HCT116 (cell line): ENCODE measurements at regions not wholly inside any gene's neighbourhood (a gene's known extent, or its start where the extent isn't known, plus 50 kb on each side); places are given as distances from the start of the nearest gene placed in this dataset.

Source experiments
- CBX3 ChIP-seq: IDR thresholded peaks from 2 replicates; pipeline ENCODE4 v1.6.1; 2012; ENCODE audit warnings: low read depth
- EGR1 ChIP-seq: IDR thresholded peaks from 2 replicates; pipeline ENCODE4 v1.6.1; 2012; ENCODE audit warnings: low read depth
- JUND ChIP-seq: IDR thresholded peaks from 2 replicates; pipeline ENCODE4 v1.6.1; 2012
- POLR2A ChIP-seq: IDR thresholded peaks from 2 replicates; pipeline ENCODE4 v1.7.0; 2011; ENCODE audit warnings: borderline replicate concordance; ENCODE audit not compliant: insufficient read depth, insufficient read length; ENCODE audit errors: extremely low read depth
- SP1 ChIP-seq: IDR thresholded peaks from 2 replicates; pipeline ENCODE4 v1.6.1; 2012; ENCODE audit warnings: low read depth
- SRF ChIP-seq: IDR thresholded peaks from 2 replicates; pipeline ENCODE4 v1.6.1; 2012; ENCODE audit warnings: low read depth
- TCF7L2 ChIP-seq: IDR thresholded peaks from 2 replicates; pipeline ENCODE4 v1.7.0; 2011; ENCODE audit warnings: borderline replicate concordance, inconsistent platforms; ENCODE audit not compliant: insufficient read depth, insufficient read length; ENCODE audit errors: extremely low read depth
- YY1 ChIP-seq: IDR thresholded peaks from 2 replicates; pipeline ENCODE4 v1.6.1; 2011; ENCODE audit warnings: low read length, low read depth, moderate library complexity, mild to moderate bottlenecking; ENCODE audit not compliant: insufficient replicate concordance; ENCODE audit errors: extremely low read depth
- ZNF274 ChIP-seq: fragments of 200-500 bp; sonication (Bioruptor generic); IDR thresholded peaks from 2 replicates; pipeline ENCODE4 v1.6.1; 2014; ENCODE audit warnings: mild to moderate bottlenecking, low read depth, low read length, inconsistent platforms
- TF ChIP-seq, protein P1 (sequence below): IDR thresholded peaks from 2 replicates; pipeline ENCODE4 v1.6.1; 2012; ENCODE audit warnings: low read depth
- TF ChIP-seq, protein P2 (sequence below), 3 experiments: fragments of 200-600 bp in 1 of 3; sonication (generic) in 1 of 3; IDR thresholded peaks in 2 of 3; conservative IDR thresholded peaks in 1 of 3; 2 replicates each; pipeline ENCODE4 v1.5.1; 2012 to 2017; ENCODE audit warnings: low read depth in 2 of 3, low read length in 2 of 3, antibody characterized with exemption in 1 of 3, borderline replicate concordance in 1 of 3, control low read depth in 1 of 3, mild to moderate bottlenecking in 1 of 3, mixed read lengths in 1 of 3, mixed run types in 1 of 3, moderate library complexity in 1 of 3; ENCODE audit not compliant: insufficient read depth in 1 of 3
- TF ChIP-seq, protein P3 (sequence below): IDR thresholded peaks from 2 replicates; pipeline ENCODE4 v1.6.1; 2012
- TF ChIP-seq, protein P4 (sequence below): IDR thresholded peaks from 2 replicates; pipeline ENCODE4 v1.6.1; 2012

DNA sequence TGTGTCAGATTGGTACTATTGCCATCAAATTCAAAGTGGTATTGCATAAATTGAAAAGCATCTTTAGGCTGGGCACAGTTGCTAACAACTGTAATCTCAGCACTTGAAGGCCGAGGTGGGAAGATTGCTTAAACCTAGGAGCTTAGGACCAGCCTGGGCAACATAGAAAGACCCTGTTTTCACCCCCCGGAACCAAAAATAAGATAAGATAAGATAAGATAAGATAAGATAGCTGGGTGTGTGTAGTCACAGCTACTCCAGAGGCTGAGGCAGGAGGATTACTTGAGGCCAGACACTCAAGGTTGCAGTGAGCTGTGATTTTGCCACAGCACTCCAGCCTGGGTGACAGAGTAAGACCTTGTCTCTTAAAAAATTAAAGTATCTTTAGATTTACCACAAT is 297.9 kb upstream of the SEMA6A start:
- TF ChIP-seq, protein P1, sequence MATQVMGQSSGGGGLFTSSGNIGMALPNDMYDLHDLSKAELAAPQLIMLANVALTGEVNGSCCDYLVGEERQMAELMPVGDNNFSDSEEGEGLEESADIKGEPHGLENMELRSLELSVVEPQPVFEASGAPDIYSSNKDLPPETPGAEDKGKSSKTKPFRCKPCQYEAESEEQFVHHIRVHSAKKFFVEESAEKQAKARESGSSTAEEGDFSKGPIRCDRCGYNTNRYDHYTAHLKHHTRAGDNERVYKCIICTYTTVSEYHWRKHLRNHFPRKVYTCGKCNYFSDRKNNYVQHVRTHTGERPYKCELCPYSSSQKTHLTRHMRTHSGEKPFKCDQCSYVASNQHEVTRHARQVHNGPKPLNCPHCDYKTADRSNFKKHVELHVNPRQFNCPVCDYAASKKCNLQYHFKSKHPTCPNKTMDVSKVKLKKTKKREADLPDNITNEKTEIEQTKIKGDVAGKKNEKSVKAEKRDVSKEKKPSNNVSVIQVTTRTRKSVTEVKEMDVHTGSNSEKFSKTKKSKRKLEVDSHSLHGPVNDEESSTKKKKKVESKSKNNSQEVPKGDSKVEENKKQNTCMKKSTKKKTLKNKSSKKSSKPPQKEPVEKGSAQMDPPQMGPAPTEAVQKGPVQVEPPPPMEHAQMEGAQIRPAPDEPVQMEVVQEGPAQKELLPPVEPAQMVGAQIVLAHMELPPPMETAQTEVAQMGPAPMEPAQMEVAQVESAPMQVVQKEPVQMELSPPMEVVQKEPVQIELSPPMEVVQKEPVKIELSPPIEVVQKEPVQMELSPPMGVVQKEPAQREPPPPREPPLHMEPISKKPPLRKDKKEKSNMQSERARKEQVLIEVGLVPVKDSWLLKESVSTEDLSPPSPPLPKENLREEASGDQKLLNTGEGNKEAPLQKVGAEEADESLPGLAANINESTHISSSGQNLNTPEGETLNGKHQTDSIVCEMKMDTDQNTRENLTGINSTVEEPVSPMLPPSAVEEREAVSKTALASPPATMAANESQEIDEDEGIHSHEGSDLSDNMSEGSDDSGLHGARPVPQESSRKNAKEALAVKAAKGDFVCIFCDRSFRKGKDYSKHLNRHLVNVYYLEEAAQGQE = no peak
- TF ChIP-seq POLR2A = no peak
- TF ChIP-seq SP1 = no peak
- TF ChIP-seq, protein P2, sequence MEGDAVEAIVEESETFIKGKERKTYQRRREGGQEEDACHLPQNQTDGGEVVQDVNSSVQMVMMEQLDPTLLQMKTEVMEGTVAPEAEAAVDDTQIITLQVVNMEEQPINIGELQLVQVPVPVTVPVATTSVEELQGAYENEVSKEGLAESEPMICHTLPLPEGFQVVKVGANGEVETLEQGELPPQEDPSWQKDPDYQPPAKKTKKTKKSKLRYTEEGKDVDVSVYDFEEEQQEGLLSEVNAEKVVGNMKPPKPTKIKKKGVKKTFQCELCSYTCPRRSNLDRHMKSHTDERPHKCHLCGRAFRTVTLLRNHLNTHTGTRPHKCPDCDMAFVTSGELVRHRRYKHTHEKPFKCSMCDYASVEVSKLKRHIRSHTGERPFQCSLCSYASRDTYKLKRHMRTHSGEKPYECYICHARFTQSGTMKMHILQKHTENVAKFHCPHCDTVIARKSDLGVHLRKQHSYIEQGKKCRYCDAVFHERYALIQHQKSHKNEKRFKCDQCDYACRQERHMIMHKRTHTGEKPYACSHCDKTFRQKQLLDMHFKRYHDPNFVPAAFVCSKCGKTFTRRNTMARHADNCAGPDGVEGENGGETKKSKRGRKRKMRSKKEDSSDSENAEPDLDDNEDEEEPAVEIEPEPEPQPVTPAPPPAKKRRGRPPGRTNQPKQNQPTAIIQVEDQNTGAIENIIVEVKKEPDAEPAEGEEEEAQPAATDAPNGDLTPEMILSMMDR (IDR thresholded peaks at IDR 0.05 in 2 of 3, conservative IDR thresholded peaks at IDR 0.05 in 1 of 3; ENCODE audit: borderline replicate concordance in 1 of 3, insufficient read depth in 1 of 3, low read depth in 2 of 3, low read length in 2 of 3) = no peak
- no peak for TF ChIP-seq JUND
- TF ChIP-seq ZNF274 = no peak
- TF ChIP-seq, protein P3, sequence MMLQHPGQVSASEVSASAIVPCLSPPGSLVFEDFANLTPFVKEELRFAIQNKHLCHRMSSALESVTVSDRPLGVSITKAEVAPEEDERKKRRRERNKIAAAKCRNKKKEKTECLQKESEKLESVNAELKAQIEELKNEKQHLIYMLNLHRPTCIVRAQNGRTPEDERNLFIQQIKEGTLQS = no peak
- no peak for TF ChIP-seq YY1
- no peak for TF ChIP-seq EGR1
- TF ChIP-seq, protein P4, sequence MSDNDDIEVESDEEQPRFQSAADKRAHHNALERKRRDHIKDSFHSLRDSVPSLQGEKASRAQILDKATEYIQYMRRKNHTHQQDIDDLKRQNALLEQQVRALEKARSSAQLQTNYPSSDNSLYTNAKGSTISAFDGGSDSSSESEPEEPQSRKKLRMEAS = no peak
- TF ChIP-seq SRF = no peak
- no peak for TF ChIP-seq CBX3
- TF ChIP-seq TCF7L2 = no peak
